ENCODE measurements at regions not wholly inside any gene's neighbourhood (a gene's known extent, or its start where the extent isn't known, plus 50 kb on each side); places are given as distances from the start of the nearest gene placed in this dataset.

DNA sequence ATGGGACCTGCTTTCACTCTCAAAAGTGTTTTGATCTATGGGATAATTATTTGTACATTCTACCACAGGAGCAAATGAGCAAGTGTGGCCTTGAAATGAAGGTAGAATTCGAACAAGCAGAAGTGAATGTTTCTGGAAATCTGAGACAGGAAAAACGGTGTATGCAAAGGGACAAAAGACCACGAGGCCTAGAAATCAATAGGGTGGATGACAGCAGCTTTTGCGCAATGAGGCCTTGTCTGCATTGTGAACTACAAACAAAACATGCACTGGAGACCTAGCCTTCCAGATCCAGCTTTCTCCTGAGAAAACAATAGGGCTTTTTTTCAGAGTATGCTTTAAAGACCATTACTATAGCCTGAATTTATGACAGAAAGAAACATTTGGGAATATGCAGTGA is 1137.0 kb downstream of the ROBO2 start:
- TF ChIP-seq, protein P1, sequence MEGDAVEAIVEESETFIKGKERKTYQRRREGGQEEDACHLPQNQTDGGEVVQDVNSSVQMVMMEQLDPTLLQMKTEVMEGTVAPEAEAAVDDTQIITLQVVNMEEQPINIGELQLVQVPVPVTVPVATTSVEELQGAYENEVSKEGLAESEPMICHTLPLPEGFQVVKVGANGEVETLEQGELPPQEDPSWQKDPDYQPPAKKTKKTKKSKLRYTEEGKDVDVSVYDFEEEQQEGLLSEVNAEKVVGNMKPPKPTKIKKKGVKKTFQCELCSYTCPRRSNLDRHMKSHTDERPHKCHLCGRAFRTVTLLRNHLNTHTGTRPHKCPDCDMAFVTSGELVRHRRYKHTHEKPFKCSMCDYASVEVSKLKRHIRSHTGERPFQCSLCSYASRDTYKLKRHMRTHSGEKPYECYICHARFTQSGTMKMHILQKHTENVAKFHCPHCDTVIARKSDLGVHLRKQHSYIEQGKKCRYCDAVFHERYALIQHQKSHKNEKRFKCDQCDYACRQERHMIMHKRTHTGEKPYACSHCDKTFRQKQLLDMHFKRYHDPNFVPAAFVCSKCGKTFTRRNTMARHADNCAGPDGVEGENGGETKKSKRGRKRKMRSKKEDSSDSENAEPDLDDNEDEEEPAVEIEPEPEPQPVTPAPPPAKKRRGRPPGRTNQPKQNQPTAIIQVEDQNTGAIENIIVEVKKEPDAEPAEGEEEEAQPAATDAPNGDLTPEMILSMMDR (IDR thresholded peaks at IDR 0.05): no peak
- TF ChIP-seq POLR2A (IDR thresholded peaks at IDR 0.05): no peak

Data from adrenal gland (tissue), 5 donors.